ENCODE measurements at regions not wholly inside any gene's neighbourhood (a gene's known extent, or its start where the extent isn't known, plus 50 kb on each side); places are given as distances from the start of the nearest gene placed in this dataset.

DNA sequence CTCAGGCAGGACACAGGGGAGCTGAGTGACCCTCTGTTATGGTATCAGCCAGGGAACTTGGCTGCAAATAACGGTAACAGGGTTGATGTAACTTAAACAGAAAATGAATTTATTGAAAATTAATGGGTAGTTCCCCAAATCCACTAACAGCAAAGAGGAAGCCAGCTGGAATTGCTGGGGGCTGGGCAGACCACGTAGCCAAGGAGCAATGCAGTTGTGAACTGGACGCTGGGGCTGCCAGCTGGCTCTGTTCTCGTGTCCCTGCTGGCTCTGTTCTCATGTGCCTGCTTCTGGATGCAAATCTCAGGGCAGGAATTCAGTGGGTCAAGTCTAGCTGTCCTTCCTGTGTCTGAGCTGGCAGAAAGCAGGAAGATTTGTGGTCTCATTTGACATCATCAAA, 1383.3 kb upstream of the TMEM132C start:
- TF ChIP-seq YY1 (IDR thresholded peaks at IDR 0.05; ENCODE audit: low read depth) (no peak), TAF1 (IDR thresholded peaks at IDR 0.05; ENCODE audit: low read depth) (no peak)
- TF ChIP-seq, protein P1, sequence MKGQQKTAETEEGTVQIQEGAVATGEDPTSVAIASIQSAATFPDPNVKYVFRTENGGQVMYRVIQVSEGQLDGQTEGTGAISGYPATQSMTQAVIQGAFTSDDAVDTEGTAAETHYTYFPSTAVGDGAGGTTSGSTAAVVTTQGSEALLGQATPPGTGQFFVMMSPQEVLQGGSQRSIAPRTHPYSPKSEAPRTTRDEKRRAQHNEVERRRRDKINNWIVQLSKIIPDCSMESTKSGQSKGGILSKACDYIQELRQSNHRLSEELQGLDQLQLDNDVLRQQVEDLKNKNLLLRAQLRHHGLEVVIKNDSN (IDR thresholded peaks at IDR 0.05): no peak
- TF ChIP-seq, protein P2, sequence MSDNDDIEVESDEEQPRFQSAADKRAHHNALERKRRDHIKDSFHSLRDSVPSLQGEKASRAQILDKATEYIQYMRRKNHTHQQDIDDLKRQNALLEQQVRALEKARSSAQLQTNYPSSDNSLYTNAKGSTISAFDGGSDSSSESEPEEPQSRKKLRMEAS (IDR thresholded peaks at IDR 0.05): no peak

DNA sequence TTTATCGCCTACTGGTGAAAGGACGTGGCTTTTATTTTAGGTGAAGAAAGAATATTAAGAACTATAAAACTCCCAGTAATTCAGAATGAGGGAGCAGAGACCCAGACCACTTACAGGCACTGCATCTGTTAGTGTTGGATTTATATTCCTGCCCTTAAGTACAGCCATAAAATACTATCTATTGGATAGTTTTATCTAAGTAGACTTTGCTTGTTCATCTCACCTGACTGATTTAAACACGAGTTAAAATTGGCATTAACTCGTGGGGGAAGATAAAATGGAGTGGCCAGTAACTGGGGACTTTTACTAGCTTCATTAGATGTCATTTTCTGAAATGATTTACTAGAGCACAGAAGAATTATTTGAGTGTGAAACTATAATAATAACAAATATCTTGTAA, 1377.5 kb upstream of the TMEM132C start:
- TF ChIP-seq TAF1 (IDR thresholded peaks at IDR 0.05; ENCODE audit: low read depth): no peak
- no peak for TF ChIP-seq YY1 (IDR thresholded peaks at IDR 0.05; ENCODE audit: low read depth)
- TF ChIP-seq EP300 (IDR thresholded peaks at IDR 0.05; ENCODE audit: borderline replicate concordance): no peak
- TF ChIP-seq NFIC (IDR thresholded peaks at IDR 0.05): no peak
- TF ChIP-seq CEBPB (IDR thresholded peaks at IDR 0.05): no peak
- TF ChIP-seq, protein P3, sequence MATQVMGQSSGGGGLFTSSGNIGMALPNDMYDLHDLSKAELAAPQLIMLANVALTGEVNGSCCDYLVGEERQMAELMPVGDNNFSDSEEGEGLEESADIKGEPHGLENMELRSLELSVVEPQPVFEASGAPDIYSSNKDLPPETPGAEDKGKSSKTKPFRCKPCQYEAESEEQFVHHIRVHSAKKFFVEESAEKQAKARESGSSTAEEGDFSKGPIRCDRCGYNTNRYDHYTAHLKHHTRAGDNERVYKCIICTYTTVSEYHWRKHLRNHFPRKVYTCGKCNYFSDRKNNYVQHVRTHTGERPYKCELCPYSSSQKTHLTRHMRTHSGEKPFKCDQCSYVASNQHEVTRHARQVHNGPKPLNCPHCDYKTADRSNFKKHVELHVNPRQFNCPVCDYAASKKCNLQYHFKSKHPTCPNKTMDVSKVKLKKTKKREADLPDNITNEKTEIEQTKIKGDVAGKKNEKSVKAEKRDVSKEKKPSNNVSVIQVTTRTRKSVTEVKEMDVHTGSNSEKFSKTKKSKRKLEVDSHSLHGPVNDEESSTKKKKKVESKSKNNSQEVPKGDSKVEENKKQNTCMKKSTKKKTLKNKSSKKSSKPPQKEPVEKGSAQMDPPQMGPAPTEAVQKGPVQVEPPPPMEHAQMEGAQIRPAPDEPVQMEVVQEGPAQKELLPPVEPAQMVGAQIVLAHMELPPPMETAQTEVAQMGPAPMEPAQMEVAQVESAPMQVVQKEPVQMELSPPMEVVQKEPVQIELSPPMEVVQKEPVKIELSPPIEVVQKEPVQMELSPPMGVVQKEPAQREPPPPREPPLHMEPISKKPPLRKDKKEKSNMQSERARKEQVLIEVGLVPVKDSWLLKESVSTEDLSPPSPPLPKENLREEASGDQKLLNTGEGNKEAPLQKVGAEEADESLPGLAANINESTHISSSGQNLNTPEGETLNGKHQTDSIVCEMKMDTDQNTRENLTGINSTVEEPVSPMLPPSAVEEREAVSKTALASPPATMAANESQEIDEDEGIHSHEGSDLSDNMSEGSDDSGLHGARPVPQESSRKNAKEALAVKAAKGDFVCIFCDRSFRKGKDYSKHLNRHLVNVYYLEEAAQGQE (IDR thresholded peaks at IDR 0.05; ENCODE audit: low read depth): no peak

DNA sequence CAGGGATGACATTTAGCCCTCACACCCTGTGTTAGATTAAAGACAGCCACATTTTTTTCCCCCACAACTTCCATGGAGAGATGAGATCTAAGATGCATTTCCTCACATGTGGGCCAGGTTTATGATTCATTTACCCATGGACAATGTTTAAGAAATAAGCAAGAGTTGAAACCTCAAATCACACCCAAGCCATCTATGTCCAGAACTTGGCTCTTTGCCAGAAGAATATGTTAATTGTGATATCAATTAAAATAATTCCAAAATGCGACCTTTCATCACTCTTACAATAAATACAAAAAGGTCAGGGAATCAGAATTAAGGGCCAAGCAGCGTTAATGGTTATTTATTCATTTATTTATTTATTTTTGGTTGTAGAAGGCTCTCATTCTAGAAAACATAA, 1376.9 kb upstream of the TMEM132C start:
- no peak for TF ChIP-seq TAF1 (IDR thresholded peaks at IDR 0.05; ENCODE audit: low read depth)
- TF ChIP-seq NFIC (IDR thresholded peaks at IDR 0.05): no peak
- TF ChIP-seq, protein P2 (IDR thresholded peaks at IDR 0.05): no peak
- TF ChIP-seq RAD21 (IDR thresholded peaks at IDR 0.05; ENCODE audit: low read depth): no peak
- TF ChIP-seq, protein P3 (IDR thresholded peaks at IDR 0.05; ENCODE audit: low read depth): no peak
- no peak for TF ChIP-seq CREB1 (IDR thresholded peaks at IDR 0.05; ENCODE audit: low read depth)
- no peak for TF ChIP-seq TCF12 (IDR thresholded peaks at IDR 0.05; ENCODE audit: low read depth)
- TF ChIP-seq EGR1 (IDR thresholded peaks at IDR 0.05): no peak
- TF ChIP-seq, protein P1 (IDR thresholded peaks at IDR 0.05): no peak
- TF ChIP-seq FOXM1 (IDR thresholded peaks at IDR 0.05; ENCODE audit: borderline replicate concordance, low read depth): no peak
- TF ChIP-seq YY1 (IDR thresholded peaks at IDR 0.05; ENCODE audit: low read depth): no peak
- TF ChIP-seq TEAD4 (IDR thresholded peaks at IDR 0.05): no peak
- no peak for TF ChIP-seq CEBPB (IDR thresholded peaks at IDR 0.05)

DNA sequence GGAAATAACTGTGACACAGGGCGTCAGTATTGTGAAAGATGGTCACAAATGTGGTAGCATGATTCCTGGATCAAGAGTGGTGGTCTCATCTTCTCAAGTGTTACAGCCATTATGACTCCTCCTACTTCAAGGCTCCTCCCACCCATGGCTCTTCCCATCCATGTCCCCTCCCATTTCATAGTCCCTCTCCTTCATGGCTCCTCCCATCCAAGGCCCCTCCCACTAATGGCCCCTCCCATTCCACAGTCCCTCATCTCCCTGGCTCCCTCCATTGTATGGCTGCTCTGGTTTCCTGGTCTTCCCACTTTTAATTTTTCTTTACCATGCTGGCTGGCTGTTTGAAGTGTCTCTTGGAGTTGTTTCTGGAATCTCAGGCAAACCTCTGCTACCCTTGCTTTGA, 1375.2 kb upstream of the TMEM132C start:
- TF ChIP-seq, protein P3 (IDR thresholded peaks at IDR 0.05; ENCODE audit: low read depth): no peak
- TF ChIP-seq TCF12 (IDR thresholded peaks at IDR 0.05; ENCODE audit: low read depth): no peak
- no peak for TF ChIP-seq ZBTB7A (IDR thresholded peaks at IDR 0.05; ENCODE audit: low read depth)
- no peak for TF ChIP-seq EP300 (IDR thresholded peaks at IDR 0.05; ENCODE audit: borderline replicate concordance)
- TF ChIP-seq, protein P1 (IDR thresholded peaks at IDR 0.05): no peak
- no peak for TF ChIP-seq FOXM1 (IDR thresholded peaks at IDR 0.05; ENCODE audit: borderline replicate concordance, low read depth)
- TF ChIP-seq, protein P2 (IDR thresholded peaks at IDR 0.05): no peak
- TF ChIP-seq EGR1 (IDR thresholded peaks at IDR 0.05): no peak
- TF ChIP-seq TAF1 (IDR thresholded peaks at IDR 0.05; ENCODE audit: low read depth): no peak
- TF ChIP-seq CEBPB (IDR thresholded peaks at IDR 0.05): no peak
